CD4-positive, alpha-beta T cell treated with Interleukin-4 for 1 hour (primary cell): ENCODE measurements at regions not wholly inside any gene's neighbourhood (a gene's known extent, or its start where the extent isn't known, plus 50 kb on each side); places are given as distances from the start of the nearest gene placed in this dataset.
"Not testable (repeated sequence)": the region's sequence is repeated elsewhere in the genome, so short reads cannot be mapped to it uniquely, and the experiment has no call there.

Source experiments
- DNase-seq, 2 donors: peaks; one replicate each; pipeline ENCODE4 v3.0.0-alpha.2; 2020 to 2022

DNA sequence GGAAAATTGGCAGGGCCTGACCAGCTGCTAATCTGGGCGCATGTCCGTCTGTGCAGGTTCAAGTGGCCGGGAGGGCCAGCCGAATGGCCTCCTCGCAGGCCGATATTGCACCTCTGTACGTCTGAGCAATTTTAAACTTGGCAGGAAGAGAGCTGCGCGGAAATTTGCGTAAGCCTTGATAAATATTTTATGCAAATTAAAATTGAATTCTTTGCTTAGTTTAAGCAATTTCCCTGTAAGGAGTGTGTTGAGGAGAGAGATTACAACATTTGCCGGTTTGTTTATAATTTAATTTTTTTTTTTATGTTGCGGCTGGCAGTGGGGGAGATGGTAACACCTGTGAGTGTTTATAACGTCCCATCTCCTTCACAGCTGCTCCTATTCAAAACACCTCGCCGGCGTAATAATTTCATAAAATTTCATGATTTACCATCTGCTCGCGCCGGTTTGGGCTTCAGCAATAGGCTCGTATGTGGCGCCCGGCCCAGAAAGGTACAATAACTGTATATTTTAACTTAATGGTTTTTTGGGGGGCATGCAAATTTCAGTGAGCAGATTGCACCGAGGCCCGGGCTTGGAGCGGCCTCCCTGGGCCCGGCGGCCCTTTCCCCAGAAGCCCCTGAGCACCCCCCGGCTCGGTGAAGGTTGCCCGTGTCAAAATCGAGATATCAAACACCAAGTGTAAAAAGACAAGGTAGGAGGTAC, 269.4 kb upstream of the MVB12B start:
- no peak for DNase-seq

DNA sequence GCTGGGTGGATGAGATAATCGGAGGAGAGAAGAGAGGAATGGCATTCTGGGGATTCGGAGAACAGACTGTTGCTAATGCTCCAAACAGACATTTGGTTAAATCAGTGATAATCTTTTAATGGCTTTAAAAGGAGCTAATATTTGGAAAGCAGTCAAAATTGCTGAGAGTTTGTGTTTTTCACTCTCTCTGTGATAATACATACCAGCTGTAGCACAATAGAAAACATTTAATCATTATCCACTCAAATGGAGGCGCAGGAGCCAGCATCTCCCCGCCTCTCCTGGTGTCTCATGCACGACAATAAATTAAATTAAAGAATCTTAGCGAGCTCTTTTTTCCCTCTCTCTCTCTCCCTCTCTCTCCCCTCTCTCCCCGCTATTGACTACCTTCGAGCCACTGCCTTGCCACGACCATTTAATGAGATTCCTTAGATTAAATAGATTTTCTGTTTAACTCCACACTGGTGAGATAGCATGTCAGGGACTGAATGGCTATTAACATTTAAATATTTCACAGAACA, 268.6 kb upstream of the MVB12B start:
- no peak for DNase-seq

- DNase-seq, result no peak
Observed at GRCh38 chr9:126058591-126058990, 268.0 kb upstream of the MVB12B start.

DNA sequence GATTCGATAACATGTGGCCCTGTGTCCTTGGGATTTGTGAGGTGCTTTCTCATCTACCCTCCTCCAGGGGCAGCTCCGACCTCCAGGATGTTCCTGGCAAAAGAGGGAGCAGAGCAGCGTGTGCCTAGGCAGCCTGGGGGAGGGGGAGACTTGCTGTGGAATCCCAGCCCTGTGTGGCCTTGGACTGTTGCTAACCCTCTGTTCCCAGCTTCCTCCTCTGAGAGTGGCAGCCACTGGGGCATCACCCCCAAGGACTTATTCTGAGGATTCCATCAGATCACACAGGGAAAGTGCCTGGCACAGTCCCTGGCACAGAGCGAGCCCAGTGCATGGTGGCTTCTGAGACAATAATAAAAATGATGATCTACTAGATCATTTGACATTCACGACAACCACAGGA, 265.1 kb upstream of the MVB12B start:
- DNase-seq, result no peak

GRCh38 chr9:126062158-126062886, 264.3 kb upstream of the MVB12B start:
- no peak for DNase-seq

GRCh38 chr9:126063326-126063725, 263.3 kb upstream of the MVB12B start:
- no peak for DNase-seq

DNA sequence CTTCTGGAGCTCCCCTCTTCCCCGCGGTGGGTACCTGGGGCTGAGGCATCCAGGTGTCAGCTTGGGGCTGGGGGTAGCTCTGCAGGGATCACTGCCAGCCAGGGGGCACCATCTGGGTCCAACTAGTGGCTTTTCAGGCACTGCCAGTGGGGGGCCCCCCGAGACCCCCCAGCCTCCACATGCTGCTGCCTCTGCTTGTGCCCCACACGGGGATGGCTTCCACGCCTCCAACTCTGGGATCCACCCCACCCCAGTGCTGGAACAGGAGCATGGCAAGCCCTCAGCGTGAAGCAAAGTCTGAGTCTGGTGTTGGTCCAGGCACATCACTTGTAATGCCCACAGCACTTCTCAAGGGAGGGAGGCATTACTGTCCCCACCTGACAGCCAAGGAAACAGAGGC, 260.5 kb upstream of the MVB12B start:
- DNase-seq, result no peak

GRCh38 chr9:126067031-126067734, 259.4 kb upstream of the MVB12B start:
- no peak for DNase-seq

- DNase-seq, result no peak
Observed at GRCh38 chr9:126068534-126069230, 257.9 kb upstream of the MVB12B start.

DNA sequence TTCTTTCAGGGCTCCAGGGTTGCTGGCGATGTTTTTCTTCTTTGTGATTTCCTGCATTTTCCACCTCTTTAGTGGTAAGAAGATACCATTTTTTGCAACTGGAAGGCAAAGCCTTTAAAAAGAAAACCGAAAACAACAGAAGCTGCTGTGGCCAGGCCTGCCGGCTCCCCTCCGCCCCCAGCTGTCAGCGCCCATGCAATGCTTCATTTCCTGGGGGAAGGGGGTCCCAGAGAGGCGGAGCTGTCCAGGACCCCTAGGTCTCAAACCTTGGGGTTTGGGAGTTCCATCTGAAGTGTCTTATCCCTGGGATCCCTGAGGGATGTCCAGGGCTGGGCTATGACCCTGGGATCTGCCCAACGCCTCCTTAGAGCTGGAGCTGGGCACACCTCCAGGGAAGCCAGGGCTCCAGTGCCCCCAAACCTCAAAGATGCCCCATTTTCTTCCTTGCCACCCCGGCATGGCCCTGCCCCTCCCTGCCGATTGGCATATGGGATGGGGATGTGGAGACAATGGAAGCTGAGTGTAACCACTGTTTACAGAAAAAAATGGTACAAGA, 257.2 kb upstream of the MVB12B start:
- DNase-seq, result no peak

DNA sequence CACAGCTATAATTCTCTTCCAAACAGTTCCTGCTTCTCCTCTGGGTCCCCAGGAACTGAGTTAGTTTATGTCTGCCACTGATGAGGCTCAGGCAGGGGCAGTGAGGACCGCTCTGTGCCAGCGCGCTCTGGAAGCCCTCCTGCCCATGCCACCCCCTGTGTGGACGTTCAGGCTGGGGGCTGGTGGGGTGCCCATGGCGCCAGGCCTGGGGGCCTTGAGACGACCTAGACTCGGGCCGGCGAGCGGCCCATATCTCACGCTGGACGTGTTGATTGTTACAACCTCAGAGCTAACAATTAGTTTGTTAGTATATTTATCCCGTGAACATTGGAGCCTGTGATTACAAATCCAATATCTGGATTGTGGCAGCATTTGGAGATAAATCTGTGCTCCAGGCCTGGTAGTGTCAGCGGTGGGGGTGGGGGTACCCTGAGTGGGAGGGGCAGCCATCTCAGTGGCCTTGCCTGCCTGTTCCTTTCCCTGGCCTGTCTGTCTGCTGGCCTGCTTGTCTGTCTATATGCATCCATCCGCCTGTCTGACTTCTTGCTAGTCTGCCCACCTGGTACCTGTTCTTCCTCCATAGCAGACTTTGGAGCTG, 256.5 kb upstream of the MVB12B start:
- DNase-seq, result no peak

- DNase-seq, result no peak
Observed at GRCh38 chr9:126071076-126071750, 255.4 kb upstream of the MVB12B start.

DNA sequence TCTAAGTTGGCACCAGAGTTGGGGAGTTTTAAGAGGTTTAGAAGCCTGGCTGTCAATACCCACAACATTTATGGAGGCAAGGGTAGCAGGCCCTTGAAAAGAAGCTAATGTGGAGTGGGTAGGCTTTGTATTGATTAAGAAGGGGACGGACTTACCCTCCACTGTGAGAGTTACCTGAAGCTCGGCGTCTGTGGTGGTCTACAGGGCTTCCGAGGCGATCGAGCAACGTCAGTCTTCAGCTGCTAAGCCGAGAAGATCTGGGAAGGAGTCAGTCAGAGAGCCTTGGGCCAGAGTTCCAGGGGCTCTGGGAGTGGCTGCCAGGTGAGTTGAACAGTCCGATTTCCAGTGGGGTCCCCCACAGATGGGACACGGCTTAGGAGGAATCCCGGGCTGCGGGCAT, 249.0 kb upstream of the MVB12B start:
- DNase-seq, result not testable (repeated sequence)

GRCh38 chr9:126080641-126081040, 246.0 kb upstream of the MVB12B start:
- no peak for DNase-seq

GRCh38 chr9:126081746-126082145, 244.9 kb upstream of the MVB12B start:
- no peak for DNase-seq

DNA sequence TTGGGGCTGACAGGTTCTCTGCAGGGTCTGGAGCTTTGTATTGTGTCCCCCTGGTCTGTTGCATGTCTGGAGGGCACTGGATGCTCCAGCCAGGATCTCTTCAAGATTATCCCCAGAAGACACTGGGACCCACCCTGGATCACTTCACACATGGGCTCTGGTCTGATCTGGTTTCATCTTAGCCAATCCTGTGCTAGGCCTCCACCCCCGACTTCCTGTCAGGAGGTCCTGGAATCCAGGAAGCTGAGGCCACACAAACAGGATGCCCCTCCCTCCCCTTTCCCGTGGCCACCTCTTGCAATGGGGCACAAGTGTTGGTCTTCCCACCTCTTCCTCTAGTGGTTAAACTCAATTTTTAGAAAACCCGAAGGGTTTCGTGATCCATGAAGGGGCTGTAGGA, 242.6 kb upstream of the MVB12B start:
- no peak for DNase-seq

DNA sequence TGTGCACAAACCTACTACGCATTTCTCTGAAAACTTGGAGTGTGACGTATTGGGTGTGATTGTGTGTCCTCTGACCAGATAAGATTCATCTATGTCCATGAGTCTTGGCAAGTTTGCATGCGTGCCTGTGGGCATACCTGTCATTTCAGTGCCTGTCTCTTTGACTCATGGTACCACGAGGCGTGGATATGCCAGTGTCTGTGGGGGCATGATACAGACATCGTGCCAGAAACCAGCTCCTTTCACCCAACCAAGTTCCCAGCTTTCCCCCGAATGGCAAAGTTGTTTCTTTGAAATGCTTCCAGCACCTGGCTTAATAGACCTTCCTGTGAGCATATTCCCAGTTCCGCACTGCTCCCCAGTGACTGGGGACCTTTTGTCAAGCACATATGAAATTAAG, 241.9 kb upstream of the MVB12B start:
- DNase-seq, result no peak

GRCh38 chr9:126085170-126085569, 241.5 kb upstream of the MVB12B start:
- DNase-seq, result no peak

DNA sequence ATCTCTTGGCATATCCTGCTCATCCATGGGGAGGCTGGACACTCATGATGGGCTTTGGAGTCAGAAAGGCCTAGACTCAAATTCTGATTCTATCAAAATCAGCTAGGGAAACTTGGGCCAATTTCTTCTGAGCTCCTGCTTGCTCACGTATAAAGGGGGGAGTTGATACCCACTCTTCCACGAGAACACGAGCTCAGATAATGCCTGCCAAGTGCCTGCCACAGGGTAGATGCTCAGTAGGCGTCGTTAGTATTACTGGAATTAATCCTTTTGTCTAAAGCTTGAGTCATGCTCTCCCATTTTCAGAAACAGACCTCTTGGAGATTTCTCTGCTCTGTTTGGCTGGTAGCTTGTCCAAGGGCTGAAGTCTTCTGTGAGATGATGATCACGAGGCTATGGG, 238.3 kb upstream of the MVB12B start:
- DNase-seq, result no peak

GRCh38 chr9:126089789-126090188, 236.8 kb upstream of the MVB12B start:
- DNase-seq, result no peak

DNA sequence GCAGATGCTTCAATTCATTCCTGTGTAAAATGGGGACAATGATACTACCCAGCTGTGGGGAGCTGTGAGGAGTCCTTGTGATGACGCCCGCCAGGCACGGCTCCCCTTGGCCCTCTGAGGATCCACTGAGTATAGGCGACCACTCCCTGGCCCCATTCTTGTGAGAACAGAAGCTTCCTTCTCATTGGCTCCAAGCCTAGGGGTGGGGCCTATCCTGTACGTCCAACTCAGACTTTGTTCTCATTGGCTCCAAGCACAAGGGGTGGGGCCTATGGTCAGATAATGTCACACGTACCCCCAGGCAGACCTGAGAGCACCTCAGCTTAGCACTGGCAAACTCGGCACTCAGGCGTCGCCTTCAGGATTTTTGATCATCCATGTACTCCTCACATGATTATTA, 232.9 kb upstream of the MVB12B start:
- DNase-seq, result no peak
